Gastrocnemius medialis (tissue), 4 donors: ENCODE measurements at regions not wholly inside any gene's neighbourhood (a gene's known extent, or its start where the extent isn't known, plus 50 kb on each side); places are given as distances from the start of the nearest gene placed in this dataset.

Experiments
- ATAC-seq, 2 donors: fragments of 150-250 bp; one replicate each; pipeline ENCODE4 v1.9.1; 2016
- DNase-seq, 2 donors: peaks; one replicate each; pipeline ENCODE4 v3.0.0-alpha.2; 2019
- H3K27ac ChIP-seq, 4 donors: fragments of 200-600 bp; sonication (generic); 1 replicate in 1 of 4; 2 replicates in 3 of 4; pipeline ENCODE4 v1.5.1; 2016 to 2018; ENCODE audit warnings: mild to moderate bottlenecking in 2 of 4, moderate library complexity in 1 of 4
- H3K27me3 ChIP-seq, 3 donors: fragments of 200-600 bp; sonication (generic) in 2 of 3; 1 replicate in 1 of 3; 2 replicates in 2 of 3; pipeline versions ENCODE4 v1.5.1 to v1.6.0; 2016 to 2019; ENCODE audit warnings: mild to moderate bottlenecking in 1 of 3, moderate library complexity in 1 of 3
- H3K36me3 ChIP-seq, 2 donors: fragments of 200-600 bp; sonication (generic) in 1 of 2; one replicate each; pipeline ENCODE4 v1.5.1; 2017 to 2018
- H3K4me1 ChIP-seq, 2 donors: fragments of 200-600 bp; sonication (generic) in 1 of 2; one replicate each; pipeline ENCODE4 v1.5.1; 2016 to 2017; ENCODE audit warnings: mild to moderate bottlenecking in 2 of 2
- H3K4me3 ChIP-seq, 4 donors: fragments of 200-600 bp; sonication (generic) in 3 of 4; 1 replicate in 1 of 4; 2 replicates in 3 of 4; pipeline ENCODE4 v1.5.1; 2016 to 2019; ENCODE audit warnings: mild to moderate bottlenecking in 2 of 4
- H3K9me3 ChIP-seq, 3 donors: fragments of 200-600 bp; sonication (generic) in 2 of 3; 1 replicate in 1 of 3; 2 replicates in 2 of 3; pipeline ENCODE4 v1.5.1; 2016 to 2019
- POLR2A ChIP-seq, 2 donors: fragments of 450-650 bp; IDR thresholded peaks; one replicate each; pipeline ENCODE4 v1.6.1; 2017; ENCODE audit warnings: antibody characterized with exemption in 2 of 2, mild to moderate bottlenecking in 2 of 2, moderate library complexity in 2 of 2
- in situ Hi-C, 4 donors: fragments of 200-750 bp; cut with MboI; loops; one replicate each; pipeline versions ENCODE4 v1.15.0 to v1.8.0; 2017; ENCODE audit warnings: low sequenced_read_pairs in 4 of 4
- intact Hi-C: fragments of 100-400 bp; cut with DNase I; formaldehyde crosslinking; loops from one replicate; pipeline ENCODE4 v1.15.1; 2023; ENCODE audit warnings: low total_unique reads
- TF ChIP-seq, protein P1 (sequence below), 5 experiments: fragments of 450-650 bp in 3 of 5; fragments of 200-600 bp in 2 of 5; sonication (generic) in 2 of 5; IDR thresholded peaks in 4 of 5; conservative IDR thresholded peaks in 1 of 5; 1 replicate in 4 of 5; 2 replicates in 1 of 5; pipeline ENCODE4 v1.5.1; 2016 to 2019; ENCODE audit warnings: antibody characterized with exemption in 5 of 5, mild to moderate bottlenecking in 3 of 5, moderate library complexity in 3 of 5

DNA sequence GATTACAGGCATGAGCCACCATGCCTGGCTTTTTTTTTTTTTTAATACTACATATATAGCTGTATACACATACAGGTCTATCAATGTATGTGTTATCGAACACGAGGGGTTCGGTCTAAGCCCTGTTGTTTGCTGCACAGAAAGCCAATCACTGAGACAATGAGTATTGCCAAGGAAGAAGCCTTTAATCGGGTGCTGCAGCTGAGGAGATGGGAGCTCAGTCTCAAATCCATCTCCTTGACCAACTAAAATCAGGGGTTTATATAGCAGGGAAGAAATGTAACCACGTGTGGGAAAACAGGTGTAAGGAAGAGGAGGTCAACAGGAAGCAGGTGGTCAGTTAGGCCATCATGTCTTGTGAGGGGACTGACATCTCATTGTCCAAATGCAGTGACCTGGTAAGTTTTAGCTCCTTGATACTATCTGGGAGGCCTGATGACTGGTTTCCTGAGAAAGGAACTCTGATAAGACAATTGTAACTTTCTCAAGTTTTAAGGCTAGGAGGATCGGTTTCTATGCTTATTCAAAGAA is 80.9 kb upstream of the MAP1LC3B2 start:
- Histone ChIP-seq H3K27me3 (peaks cover 0 to 4% (median 0%) of the 10 kb centered on the region in 3 donors), H3K4me1 (no peaks in the 10 kb centered on the region), H3K36me3 (no peaks in the 10 kb centered on the region), H3K9me3 (no peaks in the 10 kb centered on the region), H3K4me3 (no peak overlapping the region), H3K27ac (no peak overlapping the region)
- ATAC-seq (no peak), DNase-seq (no peak)
- no peak for TF ChIP-seq POLR2A (IDR thresholded peaks at IDR 0.05)
- TF ChIP-seq, protein P1, sequence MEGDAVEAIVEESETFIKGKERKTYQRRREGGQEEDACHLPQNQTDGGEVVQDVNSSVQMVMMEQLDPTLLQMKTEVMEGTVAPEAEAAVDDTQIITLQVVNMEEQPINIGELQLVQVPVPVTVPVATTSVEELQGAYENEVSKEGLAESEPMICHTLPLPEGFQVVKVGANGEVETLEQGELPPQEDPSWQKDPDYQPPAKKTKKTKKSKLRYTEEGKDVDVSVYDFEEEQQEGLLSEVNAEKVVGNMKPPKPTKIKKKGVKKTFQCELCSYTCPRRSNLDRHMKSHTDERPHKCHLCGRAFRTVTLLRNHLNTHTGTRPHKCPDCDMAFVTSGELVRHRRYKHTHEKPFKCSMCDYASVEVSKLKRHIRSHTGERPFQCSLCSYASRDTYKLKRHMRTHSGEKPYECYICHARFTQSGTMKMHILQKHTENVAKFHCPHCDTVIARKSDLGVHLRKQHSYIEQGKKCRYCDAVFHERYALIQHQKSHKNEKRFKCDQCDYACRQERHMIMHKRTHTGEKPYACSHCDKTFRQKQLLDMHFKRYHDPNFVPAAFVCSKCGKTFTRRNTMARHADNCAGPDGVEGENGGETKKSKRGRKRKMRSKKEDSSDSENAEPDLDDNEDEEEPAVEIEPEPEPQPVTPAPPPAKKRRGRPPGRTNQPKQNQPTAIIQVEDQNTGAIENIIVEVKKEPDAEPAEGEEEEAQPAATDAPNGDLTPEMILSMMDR (IDR thresholded peaks at IDR 0.05 in 4 of 5, conservative IDR thresholded peaks at IDR 0.05 in 1 of 5) = no peak
- intact Hi-C loops = no loop called here
- in situ Hi-C loops = no loop called here

DNA sequence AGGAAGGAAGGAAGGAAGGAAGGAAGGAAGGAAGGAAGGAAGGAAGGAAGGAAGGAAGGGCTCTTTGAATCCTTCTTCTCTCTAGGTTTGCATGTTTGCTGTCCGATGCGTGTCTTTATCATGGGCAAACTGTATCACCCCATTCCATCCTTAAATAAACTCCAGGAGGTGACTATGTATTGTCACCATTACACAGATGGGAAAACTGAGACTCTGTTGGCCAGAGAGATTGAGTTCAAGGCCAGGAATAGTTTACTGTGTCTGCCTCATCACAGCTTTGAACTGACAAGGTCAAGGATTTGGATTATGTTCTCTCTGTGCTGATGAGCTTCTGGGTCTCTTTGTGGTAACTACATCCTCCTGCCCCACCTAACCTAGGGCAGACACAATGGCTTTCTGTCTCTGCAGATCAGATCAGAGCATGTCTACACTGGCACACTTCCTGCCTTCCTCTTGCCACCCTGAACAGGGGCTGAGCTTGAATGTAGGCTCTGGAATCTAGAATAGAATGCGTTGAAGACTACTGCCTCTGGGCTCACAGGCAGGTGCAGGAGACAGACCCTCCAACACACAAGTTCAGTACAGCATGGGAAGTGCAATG is 78.9 kb upstream of the MAP1LC3B2 start:
- DNase-seq = no peak
- no peak for TF ChIP-seq POLR2A (IDR thresholded peaks at IDR 0.05)
- TF ChIP-seq, protein P1 (IDR thresholded peaks at IDR 0.05 in 4 of 5, conservative IDR thresholded peaks at IDR 0.05 in 1 of 5) = no peak
- intact Hi-C loops = no loop called here
- H3K4me3 ChIP-seq = no peak overlapping the region
- in situ Hi-C loops = no loop called here
- no peaks in the 10 kb centered on the region for H3K9me3 ChIP-seq
- no peaks in the 10 kb centered on the region for H3K4me1 ChIP-seq
- no peaks in the 10 kb centered on the region for H3K36me3 ChIP-seq
- no peak overlapping the region for H3K27ac ChIP-seq
- H3K27me3 ChIP-seq = peaks cover 0 to 4% (median 0%) of the 10 kb centered on the region in 3 donors
- ATAC-seq = no peak

- no peak for ATAC-seq
- Histone ChIP-seq H3K27me3 (peaks cover 0 to 4% (median 0%) of the 10 kb centered on the region in 3 donors), H3K9me3 (no peaks in the 10 kb centered on the region), H3K4me1 (no peaks in the 10 kb centered on the region), H3K36me3 (no peaks in the 10 kb centered on the region), H3K4me3 (no peak overlapping the region), H3K27ac (no peak overlapping the region)
- TF ChIP-seq, protein P1 (IDR thresholded peaks at IDR 0.05 in 4 of 5, conservative IDR thresholded peaks at IDR 0.05 in 1 of 5) = no peak
- TF ChIP-seq POLR2A (IDR thresholded peaks at IDR 0.05) = no peak
- no peak for DNase-seq
- intact Hi-C loops = no loop called here
- in situ Hi-C loops = no loop called here
Observed at GRCh38 chr12:116481726-116482125, 77.5 kb upstream of the MAP1LC3B2 start.

DNA sequence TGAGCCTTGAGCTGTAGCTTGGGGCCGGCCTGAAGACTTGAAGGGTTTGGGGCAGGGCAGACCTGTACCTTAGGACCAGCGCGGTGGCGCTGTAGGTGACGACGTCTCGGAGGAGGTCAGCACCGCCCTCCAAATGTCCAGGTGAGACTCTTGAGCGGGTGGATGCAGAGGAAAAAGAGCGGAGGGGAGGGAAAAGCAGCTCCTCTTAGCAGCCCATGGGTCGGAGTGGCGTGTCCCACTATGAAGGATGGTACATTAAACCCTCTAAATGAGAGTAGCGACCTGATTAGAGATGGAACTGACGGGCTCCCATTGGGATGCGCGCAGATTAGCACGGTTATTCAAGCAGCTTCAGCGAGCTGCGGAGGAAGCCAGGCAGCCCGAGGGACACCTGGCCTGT is 77.0 kb upstream of the MAP1LC3B2 start:
- no peak overlapping the region for H3K4me3 ChIP-seq
- ATAC-seq = no peak
- no peaks in the 10 kb centered on the region for H3K4me1 ChIP-seq
- no peak for DNase-seq
- intact Hi-C loops = no loop called here
- TF ChIP-seq POLR2A (IDR thresholded peaks at IDR 0.05) = no peak
- TF ChIP-seq, protein P1 (IDR thresholded peaks at IDR 0.05 in 4 of 5, conservative IDR thresholded peaks at IDR 0.05 in 1 of 5) = no peak
- H3K27ac ChIP-seq = no peak overlapping the region
- H3K27me3 ChIP-seq = peaks cover 0 to 4% (median 0%) of the 10 kb centered on the region in 3 donors
- in situ Hi-C loops = no loop called here
- no peaks in the 10 kb centered on the region for H3K9me3 ChIP-seq
- H3K36me3 ChIP-seq = no peaks in the 10 kb centered on the region
